ENCODE measurements at regions not wholly inside any gene's neighbourhood (a gene's known extent, or its start where the extent isn't known, plus 50 kb on each side); places are given as distances from the start of the nearest gene placed in this dataset.
"Not testable (repeated sequence)": the region's sequence is repeated elsewhere in the genome, so short reads cannot be mapped to it uniquely, and the experiment has no call there.

DNA sequence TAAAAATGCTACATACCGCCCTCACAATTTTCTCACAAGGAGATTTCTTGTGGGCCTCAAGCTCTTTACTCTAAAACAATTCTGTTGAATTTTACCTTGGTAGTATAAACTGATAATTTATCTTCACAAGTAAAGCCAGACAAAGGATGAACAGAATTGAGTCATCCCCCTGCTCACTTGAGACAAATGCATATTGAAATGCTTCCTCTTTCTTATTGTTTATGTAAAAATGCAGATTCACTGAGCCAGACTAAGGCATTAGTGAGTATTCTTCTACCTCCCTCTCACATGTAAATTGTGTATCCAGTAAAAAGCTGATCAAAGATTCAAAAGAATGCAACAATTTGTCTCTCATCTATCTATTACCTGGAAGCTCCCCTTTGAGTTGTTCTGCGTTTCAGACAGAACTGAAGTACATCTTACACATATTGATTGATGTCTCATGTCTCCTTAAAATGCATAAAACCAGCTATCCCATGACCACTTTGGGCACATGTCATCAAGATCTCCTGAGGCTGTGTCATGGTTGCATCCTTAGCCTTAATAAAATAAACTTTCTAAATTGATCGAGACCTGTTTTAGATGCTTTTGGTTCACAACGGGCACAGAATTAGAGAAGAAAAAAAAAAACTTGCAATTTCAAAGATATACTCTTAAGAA, 743.1 kb upstream of the B3GALT2 start:
- DNase-seq = no peak

DNA sequence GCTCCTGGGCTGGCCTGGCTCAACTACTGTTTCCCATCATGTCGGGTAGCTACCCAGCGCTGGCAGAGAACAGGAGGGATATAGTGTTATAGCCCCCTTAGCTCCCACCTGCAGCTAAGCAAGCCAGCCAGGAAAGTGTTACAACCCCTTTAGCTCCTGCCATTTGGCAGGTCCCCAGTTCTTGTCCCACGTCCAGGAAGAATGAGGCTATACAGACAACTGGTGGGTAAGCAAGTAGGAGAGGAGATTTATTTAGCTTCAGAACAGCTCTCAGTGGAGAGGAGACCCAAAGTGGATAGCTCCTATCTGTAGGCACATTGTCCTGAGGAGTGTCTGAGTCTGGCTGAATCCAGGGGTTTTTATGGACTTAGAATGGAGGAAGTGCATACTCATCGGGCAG, 741.1 kb upstream of the B3GALT2 start:
- DNase-seq = no peak

DNA sequence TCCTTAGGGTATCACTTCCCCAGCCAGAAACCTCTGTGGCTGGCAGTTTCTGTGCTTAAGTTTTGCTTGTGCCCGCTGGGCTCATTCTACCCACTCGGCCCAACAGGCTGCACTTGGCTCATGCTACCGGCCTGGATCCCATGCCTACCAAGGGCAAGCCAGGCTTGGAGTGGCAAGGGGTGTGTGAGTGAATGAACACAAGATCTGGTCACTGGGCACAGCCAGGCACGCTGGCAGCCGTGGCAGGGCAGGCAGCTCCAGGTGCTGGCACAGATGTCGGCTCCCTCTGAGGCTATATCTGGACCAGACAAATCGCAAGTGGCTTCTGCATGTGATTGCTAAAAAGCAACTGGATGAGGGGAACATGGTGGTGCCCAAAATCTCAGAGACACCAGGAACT, 740.5 kb upstream of the B3GALT2 start:
- no peak for DNase-seq

DNA sequence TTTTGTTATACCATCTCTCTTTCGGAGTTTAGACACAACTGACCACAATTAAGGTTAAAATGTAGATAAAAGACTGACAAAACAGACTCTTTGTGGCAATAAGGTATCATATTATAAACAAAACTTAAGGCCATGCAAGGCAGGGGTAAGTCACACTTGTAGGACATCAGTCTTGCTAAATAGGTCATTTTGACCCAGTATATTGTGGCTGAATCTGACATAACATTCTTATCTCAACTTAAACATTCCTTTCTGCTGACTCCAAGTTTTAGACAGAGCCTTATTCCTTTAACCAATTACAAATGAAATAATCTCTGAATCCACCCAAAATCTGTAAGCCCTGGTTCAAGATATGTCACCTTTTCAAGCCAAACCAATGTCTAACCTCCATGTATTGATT, 733.4 kb upstream of the B3GALT2 start:
- DNase-seq = no peak

DNA sequence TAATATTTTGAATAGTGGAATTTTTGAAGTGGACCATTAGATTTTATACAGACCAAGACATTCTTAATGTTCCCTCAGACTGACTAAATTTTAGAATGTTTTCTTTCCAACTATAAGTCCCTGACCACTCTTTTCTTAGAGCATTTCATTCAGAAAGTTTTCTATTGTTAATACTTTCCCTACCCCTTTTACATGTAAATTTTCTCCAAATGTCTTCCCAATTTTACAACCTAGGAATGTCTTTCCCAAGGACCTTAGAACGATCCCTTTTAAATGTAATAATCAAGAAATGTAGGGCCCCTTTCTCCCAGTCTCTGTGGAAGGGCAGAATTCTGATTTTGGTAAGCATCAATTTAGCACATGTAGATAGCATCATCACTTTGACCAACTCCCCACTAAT, 730.0 kb upstream of the B3GALT2 start:
- no peak for DNase-seq

DNA sequence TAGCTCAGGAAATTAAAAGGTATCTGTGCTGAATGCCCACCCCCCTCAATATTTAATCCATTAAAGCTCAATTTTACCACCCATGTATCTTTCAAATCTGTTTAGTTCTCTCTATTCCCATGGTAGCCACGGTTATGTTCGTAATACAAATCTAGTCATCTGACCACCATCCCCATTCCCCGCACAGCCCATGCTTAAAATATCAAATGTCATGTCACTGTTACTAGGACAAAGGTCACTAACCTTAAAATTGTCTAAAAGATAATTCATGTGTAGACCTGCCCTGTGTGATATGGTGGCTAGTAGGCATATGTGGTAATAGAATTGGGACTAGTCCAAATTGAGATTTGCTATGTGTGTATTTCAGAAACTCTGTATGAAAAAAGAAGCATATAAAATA, 728.5 kb upstream of the B3GALT2 start:
- DNase-seq = no peak

DNA sequence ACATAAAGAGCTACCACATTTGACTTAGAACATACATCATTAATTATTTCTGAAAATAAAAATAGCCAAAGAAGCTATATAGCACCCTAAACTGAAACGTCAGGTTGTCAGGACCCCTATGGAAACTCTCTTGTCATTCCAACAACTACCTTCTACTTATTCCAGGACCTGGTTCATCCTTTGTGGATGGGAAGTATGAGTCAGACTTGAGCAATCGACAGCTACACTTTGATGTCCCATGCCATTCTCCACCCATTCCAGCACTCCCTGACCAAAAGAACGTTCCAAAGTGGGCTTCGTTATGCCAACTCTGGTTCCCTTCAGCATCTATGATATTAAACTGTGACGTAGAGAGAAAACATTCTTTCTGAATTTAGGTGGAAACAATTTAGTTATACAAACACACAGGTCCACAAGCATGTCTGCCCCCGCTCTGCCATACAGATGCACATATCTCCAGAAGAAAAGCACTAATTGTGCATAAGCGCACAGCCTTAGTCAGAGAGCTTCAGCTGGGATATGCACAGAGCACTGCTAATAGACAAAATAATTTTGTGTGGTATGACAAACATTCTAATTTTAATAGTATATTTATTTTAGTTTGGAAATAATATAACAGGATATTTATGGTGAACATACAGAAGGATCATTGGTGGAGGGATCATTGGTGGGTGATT, 723.1 kb upstream of the B3GALT2 start:
- DNase-seq = no peak

DNA sequence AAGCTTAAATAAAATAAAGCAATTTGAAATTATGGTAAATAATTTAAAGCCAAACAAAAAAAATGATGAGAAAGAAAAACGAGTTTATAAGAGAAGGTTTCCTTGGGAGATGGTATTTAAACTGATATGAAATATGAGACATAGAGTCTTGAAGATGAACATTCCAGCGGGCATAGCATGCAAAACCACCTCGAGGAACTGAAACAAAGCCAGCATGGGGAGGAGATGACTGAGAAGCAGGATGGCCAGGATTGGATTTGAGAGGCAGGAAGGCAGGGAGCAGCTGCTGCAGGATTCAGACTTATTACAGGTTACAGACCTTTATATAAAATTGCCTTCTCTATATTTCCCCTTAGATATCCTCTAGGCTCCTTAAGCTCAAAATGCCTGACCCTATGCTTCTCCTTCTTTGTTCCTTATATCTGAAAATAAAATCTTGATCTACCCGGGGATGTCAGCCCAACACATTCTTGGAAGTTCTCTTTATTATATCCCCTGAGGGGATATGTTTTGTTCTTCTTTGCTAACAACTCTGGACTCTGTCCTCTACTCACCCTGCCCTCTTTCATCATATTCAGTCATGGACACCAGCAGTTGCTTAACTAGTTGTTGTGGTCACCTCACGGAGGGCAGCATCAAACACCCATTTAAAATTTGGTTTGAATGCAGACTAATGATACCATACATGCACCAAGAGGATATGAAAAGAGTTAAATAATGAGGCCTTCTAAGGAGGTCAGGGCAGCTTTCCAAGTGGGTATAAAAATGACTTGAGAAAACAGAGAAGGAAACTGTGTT, 719.1 kb upstream of the B3GALT2 start:
- DNase-seq = no peak

DNA sequence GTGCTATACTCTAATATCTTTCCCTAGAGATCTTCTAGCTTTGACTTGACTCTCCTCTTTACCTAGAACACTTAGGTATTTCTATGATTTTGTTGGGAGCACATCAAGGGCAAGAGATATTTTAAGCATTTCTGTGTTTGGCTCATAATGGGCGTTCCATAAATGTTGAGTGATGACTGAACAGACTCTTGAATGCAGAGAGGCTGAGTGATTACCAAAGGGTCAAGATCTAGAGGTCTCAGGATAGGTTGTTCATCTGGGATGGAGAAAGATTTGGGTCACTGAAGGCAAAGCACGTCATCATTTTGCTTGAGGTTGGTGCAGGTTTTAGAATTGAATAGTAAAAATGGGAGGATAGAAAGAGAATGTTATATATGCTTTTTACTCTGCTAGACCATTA, 705.4 kb upstream of the B3GALT2 start:
- no peak for DNase-seq

DNA sequence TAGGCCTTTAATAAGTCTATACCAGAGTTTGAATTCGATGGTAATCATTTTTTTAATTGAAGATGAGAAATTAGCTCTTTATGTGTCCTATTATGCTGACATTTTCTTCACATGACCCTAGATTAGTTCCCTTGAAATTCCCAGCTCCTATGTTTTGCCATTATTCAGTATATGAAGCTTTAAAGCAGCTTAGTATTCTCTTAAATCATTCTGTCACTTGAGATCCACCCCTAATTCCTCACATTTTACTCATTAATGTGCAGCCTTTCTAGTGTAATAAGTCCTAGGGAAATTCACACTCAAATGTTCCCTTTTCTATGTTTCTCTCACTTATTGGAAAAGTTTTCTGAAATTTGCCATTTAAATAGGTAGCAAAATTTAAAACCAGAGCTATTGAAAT, 704.5 kb upstream of the B3GALT2 start:
- DNase-seq = no peak

DNA sequence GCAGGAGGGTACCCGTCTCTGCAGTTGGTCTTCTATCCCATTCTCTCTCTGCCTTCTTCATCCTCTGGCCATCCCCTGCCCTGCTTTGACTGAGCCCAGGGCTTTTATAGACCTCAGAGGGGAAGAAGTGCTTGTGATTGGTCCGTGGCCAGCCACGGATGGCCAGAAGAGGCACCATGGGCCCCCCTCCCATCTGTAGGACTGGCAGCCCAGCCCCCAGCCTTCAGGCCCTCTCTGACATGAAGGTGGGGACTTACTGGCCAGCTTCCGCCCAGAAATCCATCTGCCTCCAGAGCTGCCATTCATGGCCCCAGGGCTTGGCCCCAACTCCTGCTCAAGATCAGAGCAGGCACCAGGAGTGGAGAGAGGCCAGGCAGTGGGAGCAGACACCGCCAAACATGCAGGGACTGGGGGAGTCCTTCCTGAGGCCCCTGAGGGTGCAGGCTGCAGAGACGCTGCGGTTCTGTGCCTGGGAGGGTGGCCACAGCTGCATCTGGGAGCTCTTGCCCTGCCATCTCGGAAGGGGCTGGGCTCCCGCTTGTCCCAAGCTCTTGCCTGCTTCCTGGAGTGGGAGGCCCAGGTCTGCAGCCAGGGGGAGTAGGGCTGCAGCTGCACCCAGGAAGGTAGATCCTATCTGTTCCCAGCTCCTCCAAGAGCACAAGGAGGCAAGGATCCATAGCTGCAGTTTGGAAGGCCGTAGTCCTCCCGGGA, 698.6 kb upstream of the B3GALT2 start:
- DNase-seq = no peak

DNA sequence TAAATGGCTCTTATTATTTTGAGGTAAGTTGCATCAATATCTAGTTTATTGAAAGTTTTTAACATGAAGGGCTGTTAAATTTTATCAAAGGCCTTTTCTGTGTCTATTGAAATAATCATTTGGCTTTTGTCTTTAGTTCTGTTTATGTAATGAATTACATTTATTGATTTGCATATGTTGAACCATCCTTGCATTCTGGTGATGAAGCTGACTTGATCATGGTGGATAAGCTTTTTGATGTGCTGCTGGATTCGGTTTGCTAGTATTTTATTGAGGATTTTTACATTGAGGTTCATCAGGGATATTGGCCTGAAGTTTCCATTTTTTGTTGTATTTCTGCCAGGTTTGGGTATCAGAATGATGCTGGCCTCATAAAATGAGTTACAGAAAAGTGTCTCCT, 691.5 kb upstream of the B3GALT2 start:
- DNase-seq = not testable (repeated sequence)

DNA sequence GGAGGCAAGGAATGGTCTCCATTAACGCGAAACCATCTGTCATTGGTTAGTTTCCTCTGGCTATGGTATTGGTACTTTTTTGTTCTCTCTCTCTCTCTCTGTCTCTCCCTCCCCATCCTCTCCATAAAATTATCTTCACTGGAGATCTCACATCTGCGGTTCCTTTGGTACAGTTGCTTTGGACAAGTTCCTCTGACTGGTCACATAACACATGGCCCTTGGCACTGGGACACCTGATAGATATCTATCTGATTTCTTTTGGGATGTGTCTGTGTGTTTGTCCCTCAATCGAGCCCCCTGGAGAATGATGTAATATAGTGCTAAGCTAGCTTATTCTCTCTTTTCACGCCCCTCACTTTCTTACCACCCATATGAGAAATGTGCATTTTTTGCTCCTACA, 682.0 kb upstream of the B3GALT2 start:
- no peak for DNase-seq

DNA sequence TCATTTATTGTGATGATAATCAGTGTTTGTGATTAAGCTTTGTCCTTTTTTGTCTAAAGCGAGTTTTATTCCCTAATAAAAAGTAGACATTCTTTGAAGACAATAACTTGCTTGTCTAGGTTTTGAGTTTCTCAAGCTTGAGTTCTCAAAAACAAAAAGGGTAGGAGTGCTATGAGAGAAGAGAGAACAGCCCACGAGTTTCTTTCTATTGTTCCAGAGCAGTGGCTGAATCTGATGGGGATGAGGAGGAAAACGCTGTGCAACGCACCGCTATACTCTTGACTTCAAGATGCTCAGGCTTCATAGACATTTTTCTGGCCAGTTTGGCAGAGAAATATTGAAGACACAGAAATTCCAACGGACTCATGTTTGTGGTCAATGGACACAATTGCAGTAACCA, 669.8 kb upstream of the B3GALT2 start:
- no peak for DNase-seq

DNA sequence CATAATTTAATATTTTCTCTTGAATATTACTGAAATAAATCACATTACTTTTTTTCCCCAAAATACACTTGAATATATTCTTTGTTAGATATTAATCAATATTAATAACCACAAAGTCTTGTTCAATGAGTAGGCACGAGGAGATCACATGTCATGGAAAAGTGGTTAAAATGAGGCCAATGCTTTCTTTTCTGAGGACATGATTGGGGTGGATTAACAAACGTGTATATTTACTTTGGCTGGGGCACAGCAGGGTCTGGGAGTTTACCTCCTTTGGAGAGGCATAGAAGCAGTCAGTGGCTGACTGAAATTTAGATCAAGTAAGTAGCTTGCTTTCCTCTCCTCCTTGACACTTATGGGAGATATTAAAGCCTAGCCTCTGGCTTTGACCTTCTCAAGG, 664.3 kb upstream of the B3GALT2 start:
- no peak for DNase-seq

DNA sequence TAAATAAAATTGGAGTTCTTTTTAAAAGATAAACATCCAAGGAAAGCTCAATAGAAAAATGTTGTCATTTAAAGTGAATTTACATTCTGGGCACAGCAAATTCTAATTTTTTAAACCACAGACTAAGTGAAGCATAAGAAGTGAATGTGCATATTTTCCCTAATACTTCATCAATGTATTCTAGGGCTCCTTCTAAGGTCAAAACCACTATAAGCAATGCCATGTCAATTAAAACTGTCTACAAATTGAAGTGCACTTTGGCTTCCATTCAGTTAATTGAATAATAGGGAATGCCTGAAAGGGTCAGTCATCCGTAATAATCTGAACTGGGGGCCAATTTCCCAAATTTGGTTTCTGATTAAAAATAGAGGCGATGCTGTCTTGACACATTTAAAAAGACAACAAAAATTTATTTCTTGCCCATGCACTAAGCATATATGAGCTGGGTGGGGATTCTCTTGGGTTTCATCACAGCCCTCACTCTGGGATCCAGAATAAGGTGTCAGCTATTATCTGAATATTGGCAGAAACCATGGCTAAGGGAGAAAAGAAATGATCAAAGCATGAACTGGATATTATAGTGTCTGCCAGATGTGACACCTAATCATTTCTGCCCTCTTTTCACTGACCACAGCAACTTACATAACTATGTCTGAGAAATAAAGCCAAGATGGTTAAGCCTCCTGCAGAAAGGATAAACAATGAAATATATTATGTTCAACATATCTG, 660.6 kb upstream of the B3GALT2 start:
- no peak for DNase-seq

DNA sequence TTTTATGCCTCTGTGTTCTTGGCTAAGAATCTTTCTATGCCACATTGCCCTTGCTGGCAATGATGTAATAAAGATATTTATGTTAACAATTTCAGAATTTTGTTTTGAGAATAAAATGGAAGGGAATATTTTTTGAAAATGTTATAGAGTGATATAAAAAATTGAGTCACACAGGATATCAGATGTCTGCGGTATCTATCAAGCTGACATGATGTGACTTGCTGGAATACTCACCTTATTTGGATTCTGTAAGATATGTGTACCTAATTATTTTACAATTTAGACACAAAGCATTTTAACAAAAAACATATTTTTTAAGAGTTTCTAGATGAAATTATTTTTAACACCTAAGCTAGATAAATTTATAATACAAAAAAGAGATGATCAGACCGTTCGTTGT, 660.0 kb upstream of the B3GALT2 start:
- DNase-seq = no peak

DNA sequence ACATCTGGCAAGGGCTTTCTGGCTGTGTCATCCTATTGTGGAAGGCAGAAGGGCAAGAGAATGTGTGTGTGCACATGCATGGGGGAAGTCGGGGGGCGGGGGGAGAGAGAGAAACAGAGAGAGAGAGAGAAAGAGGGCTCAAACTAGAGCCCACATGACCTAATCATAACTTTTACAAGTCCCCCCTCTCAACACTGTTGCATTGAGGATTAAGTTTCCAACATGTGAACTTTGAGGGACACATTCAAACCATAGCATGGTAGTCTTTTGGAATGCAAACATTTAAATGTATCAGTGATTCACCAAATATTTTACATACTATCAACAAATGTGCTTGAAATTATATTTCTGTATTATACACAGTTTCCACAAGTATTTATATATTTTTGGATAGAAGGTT, 655.4 kb upstream of the B3GALT2 start:
- no peak for DNase-seq

DNA sequence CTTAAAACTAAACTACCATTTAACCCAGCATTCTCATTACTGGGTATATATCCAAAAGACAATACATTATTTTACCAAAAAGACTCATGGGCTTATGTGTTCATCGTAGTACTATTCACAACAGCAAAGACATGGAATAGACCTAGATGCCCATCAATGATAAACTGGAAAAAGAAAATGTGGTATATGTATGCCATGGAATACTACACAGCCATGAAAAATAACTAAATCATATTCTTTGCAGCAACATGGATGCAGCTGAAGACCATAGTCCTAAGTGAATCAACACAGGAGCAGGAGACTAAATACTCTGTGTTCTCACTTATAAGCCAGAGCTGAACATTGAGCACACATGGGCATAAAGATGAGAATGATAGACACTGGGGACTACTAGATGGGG, 645.1 kb upstream of the B3GALT2 start:
- DNase-seq = no peak

DNA sequence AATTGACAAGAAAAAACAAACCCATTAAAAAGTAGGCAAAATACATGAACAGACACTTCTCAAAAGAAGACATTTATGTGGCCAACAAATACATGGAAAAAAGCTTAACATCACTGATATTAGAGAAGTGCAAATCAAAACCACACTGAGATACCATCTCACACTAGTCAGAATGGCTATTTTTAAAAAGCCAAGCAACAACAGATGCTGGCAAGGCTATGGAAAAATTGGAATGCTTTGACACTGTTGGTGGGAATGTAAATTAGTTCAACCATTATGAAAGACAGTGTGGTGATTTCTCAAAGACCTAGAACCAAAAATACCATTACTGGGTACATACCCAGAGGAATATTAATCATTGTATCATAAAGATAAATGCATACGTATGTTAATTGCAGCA, 641.1 kb upstream of the B3GALT2 start:
- no peak for DNase-seq

DNA sequence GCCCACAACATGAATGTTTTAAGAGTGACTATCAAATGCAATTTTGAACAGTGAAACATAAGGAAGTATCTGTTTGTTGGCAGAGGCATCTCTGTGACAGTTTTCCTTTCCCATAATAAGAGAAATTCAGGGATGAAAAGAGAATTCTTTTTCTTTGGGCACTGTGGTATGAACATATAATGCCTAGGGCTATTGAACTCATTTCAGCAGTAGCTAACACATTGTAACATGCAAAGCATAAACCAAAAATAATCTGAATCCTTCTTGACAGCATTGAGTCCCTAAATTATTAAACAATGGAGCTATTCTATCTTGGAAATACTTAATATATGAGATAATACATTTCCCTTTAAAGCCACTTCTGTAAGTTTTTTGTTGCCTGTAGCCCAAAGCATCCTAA, 633.0 kb upstream of the B3GALT2 start:
- no peak for DNase-seq

DNA sequence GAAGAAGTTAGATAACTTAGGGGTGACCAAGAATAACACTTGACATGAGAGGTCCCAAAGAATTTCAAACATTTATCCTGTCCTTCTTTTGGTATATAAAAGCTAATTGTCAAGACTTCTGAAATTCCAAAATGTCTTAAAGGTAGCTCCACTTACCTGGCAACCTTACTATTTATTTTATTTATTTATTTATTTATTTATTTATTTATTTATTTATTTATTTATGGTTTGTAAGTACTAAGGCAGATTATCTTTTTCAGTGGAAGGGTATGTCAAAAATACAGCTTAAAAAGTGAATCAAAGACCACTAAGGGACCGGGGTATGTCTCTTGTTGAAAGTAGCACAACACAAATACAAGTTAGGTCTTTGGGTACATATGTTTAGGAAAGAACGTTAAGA, 620.8 kb upstream of the B3GALT2 start:
- no peak for DNase-seq

Data from activated naive CD4-positive, alpha-beta T cell treated with Interleukin-2 at 50 U/mL for 16 hours (primary cell).